ENCODE measurements at regions not wholly inside any gene's neighbourhood (a gene's known extent, or its start where the extent isn't known, plus 50 kb on each side); places are given as distances from the start of the nearest gene placed in this dataset.

- no peaks in the 10 kb centered on the region for H3K79me2 ChIP-seq (ENCODE audit: insufficient read depth)
- H3K4me2 ChIP-seq, result no peak overlapping the region
- no peak for DNase-seq
- H2AFZ ChIP-seq (ENCODE audit: low read depth), result no peak overlapping the region
- no peak overlapping the region for H3K27ac ChIP-seq (ENCODE audit: low read depth in 2 of 2, low read length in 1 of 2)
- no peak for TF ChIP-seq MEF2A (IDR thresholded peaks at IDR 0.05; ENCODE audit: borderline replicate concordance, low read depth)
- TF ChIP-seq TEAD4 (IDR thresholded peaks at IDR 0.05; ENCODE audit: borderline replicate concordance, insufficient read depth), result no peak
- TF ChIP-seq TCF12 (IDR thresholded peaks at IDR 0.05), result no peak
- TF ChIP-seq RFX5 (IDR thresholded peaks at IDR 0.05; ENCODE audit: low read length), result no peak
- TF ChIP-seq MXI1 (IDR thresholded peaks at IDR 0.05; ENCODE audit: low read depth, low read length), result no peak
- TF ChIP-seq NFIC (IDR thresholded peaks at IDR 0.05; ENCODE audit: borderline replicate concordance), result no peak
- no peak for TF ChIP-seq RAD21 (IDR thresholded peaks at IDR 0.05; ENCODE audit: low read length)
- no peak for TF ChIP-seq YY1 (IDR thresholded peaks at IDR 0.05; ENCODE audit: low read depth)
- no peak for TF ChIP-seq GABPA (IDR thresholded peaks at IDR 0.05; ENCODE audit: low read depth)
- no peak for TF ChIP-seq FOXM1 (IDR thresholded peaks at IDR 0.05; ENCODE audit: low read depth)
- TF ChIP-seq CHD2 (IDR thresholded peaks at IDR 0.05; ENCODE audit: low read length, partially characterized antibody), result no peak
- no peak for TF ChIP-seq REST (IDR thresholded peaks at IDR 0.05; ENCODE audit: low read depth, low read length)
- no peaks in the 10 kb centered on the region for H3K27me3 ChIP-seq (ENCODE audit: insufficient read depth)
- H4K20me1 ChIP-seq (ENCODE audit: insufficient read depth), result no peaks in the 10 kb centered on the region
- no peak overlapping the region for H3K9ac ChIP-seq
- ChIA-PET POLR2A (no interaction called here), CTCF (no interaction called here)
- H3F3A ChIP-seq (replicated peaks; ENCODE audit: insufficient read depth), result no peaks in the 10 kb centered on the region
- H3K4me1 ChIP-seq (ENCODE audit: control insufficient read depth in 1 of 2, insufficient read depth in 2 of 2, low read depth in 1 of 2, low read length in 1 of 2), result no peaks in the 10 kb centered on the region
- H3K36me3 ChIP-seq (replicated peaks in 1 of 2; ENCODE audit: control insufficient read depth in 1 of 2, insufficient read depth in 2 of 2, low read length in 1 of 2), result no peaks in the 10 kb centered on the region
- no peaks in the 10 kb centered on the region for H3K9me2 ChIP-seq
- no peaks in the 10 kb centered on the region; the same call in 1 of the 2 replicates for H3K9me3 ChIP-seq
- no peak overlapping the region for H3K4me3 ChIP-seq (ENCODE audit: low read depth in 2 of 2, low read length in 1 of 2)
- WGBS (ENCODE audit: low lambda C conversion rate), result 53% methylated on average over 2 of the region's 2 CpGs
Observed at GRCh38 chr13:69391756-69392155, 715.9 kb upstream of the ATXN8OS start.

GRCh38 chr13:69389899-69390298, 717.7 kb upstream of the ATXN8OS start:
- Histone ChIP-seq H3K79me2 (ENCODE audit: insufficient read depth) (no peaks in the 10 kb centered on the region), H3K4me3 (ENCODE audit: low read depth in 2 of 2, low read length in 1 of 2) (no peak overlapping the region), H4K20me1 (ENCODE audit: insufficient read depth) (no peaks in the 10 kb centered on the region), H3F3A (replicated peaks; ENCODE audit: insufficient read depth) (no peaks in the 10 kb centered on the region), H3K9ac (no peak overlapping the region), H3K27ac (ENCODE audit: low read depth in 2 of 2, low read length in 1 of 2) (no peak overlapping the region), H3K9me3 (no peaks in the 10 kb centered on the region; the same call in 1 of the 2 replicates), H2AFZ (ENCODE audit: low read depth) (no peak overlapping the region), H3K36me3 (replicated peaks in 1 of 2; ENCODE audit: control insufficient read depth in 1 of 2, insufficient read depth in 2 of 2, low read length in 1 of 2) (no peaks in the 10 kb centered on the region), H3K27me3 (ENCODE audit: insufficient read depth) (no peaks in the 10 kb centered on the region), H3K4me2 (no peak overlapping the region), H3K9me2 (no peaks in the 10 kb centered on the region), H3K4me1 (ENCODE audit: control insufficient read depth in 1 of 2, insufficient read depth in 2 of 2, low read depth in 1 of 2, low read length in 1 of 2) (no peaks in the 10 kb centered on the region)
- DNase-seq, result no peak
- ChIA-PET CTCF (no interaction called here), POLR2A (no interaction called here)
- 38% methylated on average over 4 of the region's 4 CpGs for WGBS (ENCODE audit: low lambda C conversion rate)
- TF ChIP-seq ZBTB33 (IDR thresholded peaks at IDR 0.05; ENCODE audit: borderline replicate concordance, low read depth), result no peak
- no peak for TF ChIP-seq TCF12 (IDR thresholded peaks at IDR 0.05)
- TF ChIP-seq FOXM1 (IDR thresholded peaks at IDR 0.05; ENCODE audit: low read depth), result no peak
- TF ChIP-seq RAD21 (IDR thresholded peaks at IDR 0.05; ENCODE audit: low read length), result no peak
- TF ChIP-seq RFX5 (IDR thresholded peaks at IDR 0.05; ENCODE audit: low read length), result no peak
- no peak for TF ChIP-seq NFIC (IDR thresholded peaks at IDR 0.05; ENCODE audit: borderline replicate concordance)
- TF ChIP-seq YY1 (IDR thresholded peaks at IDR 0.05; ENCODE audit: low read depth), result no peak
- TF ChIP-seq JUND (IDR thresholded peaks at IDR 0.05), result no peak
- no peak for TF ChIP-seq EP300 (IDR thresholded peaks at IDR 0.05; ENCODE audit: borderline replicate concordance in 1 of 2, low read depth in 1 of 2, low read length in 1 of 2)
- TF ChIP-seq MEF2A (IDR thresholded peaks at IDR 0.05; ENCODE audit: borderline replicate concordance, low read depth), result no peak
- no peak for TF ChIP-seq PBX3 (IDR thresholded peaks at IDR 0.05)
- TF ChIP-seq CTCF (IDR thresholded peaks at IDR 0.05), result no peak
- no peak for TF ChIP-seq RCOR1 (IDR thresholded peaks at IDR 0.05; ENCODE audit: low read length)
- TF ChIP-seq SMC3 (IDR thresholded peaks at IDR 0.05; ENCODE audit: low read depth, low read length), result no peak
- no peak for TF ChIP-seq FOXJ3 (CRISPR knock-in tag; IDR thresholded peaks at IDR 0.05)

Measured in SK-N-SH (cell line).